HG03354 (cell line): ENCODE measurements at regions not wholly inside any gene's neighbourhood (a gene's known extent, or its start where the extent isn't known, plus 50 kb on each side); places are given as distances from the start of the nearest gene placed in this dataset.

Source experiments
- ATAC-seq: cut with Tn5 transposase; IDR thresholded peaks from one replicate; pipeline ENCODE4 v1.9.1; 2021; ENCODE audit warnings: mild to moderate bottlenecking; ENCODE audit not compliant: unreplicated experiment, poor library complexity, severe bottlenecking

DNA sequence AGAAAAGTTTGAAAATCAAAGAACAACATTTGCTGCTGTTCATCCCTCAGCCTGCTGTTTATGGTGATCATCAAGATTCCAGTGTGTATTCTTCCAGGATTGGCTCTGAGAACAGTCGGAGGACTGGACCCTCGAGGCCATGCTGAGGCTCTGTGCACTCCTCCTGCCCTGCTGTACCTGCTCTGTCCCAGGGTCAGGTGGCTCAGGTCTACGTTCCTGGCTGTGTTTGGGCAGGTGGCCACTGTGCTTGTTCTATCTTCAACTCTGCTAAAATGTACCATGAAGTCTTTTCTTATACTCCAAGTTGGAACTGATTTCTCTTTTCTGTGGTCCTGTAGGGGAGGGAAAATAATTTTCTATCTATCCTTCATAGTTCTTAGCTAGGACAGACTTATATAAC, 175.9 kb downstream of the RWDD3 start:
- no peak for ATAC-seq

DNA sequence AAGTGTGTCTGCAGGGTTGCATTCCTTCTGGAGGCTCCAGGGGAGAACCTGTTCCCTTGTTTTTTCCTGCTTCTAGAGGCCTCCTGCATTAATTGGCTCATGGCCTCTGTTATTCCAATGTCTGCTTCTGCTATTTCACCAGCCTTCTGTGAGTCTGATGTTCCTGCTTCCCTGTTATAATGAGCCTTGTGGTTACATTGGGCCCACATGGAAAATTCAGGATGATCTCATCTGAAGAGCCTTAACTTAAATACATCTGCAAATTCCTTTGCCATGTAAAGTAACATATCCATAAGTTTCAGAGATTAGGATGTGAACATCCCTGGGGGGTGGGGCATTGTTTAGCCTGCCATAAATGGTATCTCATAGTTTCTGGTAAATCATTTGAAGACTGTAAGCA, 181.1 kb downstream of the RWDD3 start:
- no peak for ATAC-seq

DNA sequence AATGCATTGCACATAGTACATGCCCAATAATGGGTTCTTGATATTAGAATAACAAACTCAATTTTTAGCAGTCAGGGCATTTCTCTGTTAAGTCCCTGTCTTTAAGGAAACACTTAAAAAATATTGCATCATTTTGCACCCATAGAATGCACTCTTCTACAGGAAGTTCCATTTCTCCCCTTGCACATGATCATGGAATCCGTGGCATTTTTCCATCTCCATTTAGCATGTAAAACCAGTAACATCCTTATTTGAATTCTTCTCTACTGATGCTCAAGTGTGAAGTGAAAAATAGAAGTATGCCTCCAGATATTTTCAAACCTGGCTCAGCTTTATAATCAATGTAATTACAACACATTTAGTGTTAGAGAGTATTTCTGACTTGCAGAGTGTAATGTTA, 192.8 kb downstream of the RWDD3 start:
- no peak for ATAC-seq

DNA sequence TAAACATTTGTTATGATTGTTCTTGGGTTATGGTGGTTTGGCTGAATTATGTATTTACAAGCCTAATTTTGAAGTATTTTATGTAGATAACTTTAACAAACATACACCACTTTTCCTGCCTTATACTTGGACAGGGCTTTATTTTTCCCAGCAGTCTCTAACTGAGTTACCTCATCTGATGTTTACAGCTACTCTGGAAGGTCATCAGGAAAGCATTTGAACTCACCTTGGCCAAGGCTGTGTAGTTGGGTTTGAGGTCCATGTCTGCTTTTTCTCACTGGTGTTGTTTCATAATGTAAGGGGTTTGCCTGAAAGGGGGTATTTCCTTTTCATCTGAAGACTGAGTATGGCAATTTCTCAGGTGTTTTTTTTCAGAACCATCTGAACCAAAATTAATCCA, 193.5 kb downstream of the RWDD3 start:
- no peak for ATAC-seq

DNA sequence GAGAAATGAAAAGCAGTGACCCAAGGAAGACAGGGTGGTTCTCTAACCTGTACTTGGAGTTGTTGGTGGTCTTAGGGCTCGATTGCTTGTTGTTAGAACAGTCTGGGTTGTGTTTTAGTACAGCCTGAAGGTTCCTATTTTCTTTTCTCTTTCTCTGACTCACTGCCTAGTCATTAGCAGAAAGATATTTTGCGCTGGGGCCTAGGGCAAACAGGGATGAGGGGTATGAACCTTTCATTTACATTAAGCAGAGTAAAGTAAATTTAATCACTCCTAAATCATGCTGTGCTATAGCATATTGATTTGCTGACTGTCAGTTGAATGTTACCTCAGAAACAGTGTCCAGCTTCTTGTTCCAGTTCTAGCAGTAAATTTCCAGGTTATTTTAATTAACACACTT, 197.2 kb downstream of the RWDD3 start:
- no peak for ATAC-seq

DNA sequence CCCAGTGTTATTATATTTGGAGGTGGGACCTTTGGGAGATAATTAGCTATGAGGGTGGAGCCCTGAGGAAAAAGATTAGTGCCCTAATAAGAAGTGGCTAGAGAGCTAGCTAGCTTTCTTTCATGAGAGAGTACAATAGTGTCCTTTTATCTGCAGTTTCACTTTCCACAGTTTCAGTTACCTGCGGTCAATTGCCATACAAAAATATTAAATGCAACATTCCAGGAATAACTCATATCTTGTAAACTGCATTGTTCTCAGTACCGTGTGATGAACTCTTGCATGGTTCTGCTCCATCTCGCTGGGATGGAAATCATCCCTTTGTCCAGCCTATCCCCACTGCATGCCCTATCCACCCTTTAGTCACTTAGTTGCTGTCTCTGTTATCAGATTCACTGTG, 201.6 kb downstream of the RWDD3 start:
- ATAC-seq: no peak

DNA sequence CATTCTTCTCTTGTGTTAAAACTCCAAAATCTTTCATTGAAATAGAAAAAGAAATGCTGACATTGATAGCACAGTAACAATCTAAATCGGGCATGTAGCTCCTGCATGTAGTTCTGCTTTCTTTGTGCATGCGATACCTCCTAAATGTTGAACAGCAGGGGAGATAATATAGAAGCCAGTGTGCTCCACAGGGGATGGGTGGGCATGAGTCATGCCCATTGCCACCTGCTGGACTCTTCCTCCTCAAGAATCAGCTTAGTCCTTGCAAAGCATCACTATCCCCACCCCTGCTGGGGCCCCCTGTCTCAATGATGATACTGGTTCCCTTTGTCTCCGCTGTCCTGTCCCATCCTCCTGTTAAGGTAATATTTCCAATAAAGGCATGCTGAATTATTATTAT, 203.0 kb downstream of the RWDD3 start:
- ATAC-seq: no peak

DNA sequence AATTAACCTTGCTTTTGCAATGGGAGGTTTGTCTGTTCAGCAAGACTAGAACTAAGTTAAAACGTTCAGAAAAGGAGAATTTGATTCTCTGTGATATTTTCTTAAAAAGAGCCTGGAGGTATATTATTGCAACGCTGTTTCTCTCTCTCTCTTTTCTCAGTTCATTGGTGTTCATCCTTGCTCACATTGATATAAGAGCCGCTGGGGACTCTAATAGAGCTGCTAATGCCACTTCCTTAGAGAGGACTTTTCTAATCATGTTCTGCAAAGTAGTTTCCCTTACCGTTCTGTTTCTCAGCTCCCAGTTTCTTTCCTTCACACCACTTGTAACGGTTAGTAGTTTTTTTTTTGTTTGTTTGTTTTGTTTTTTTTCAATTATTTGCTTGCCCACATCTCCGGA, 203.8 kb downstream of the RWDD3 start:
- no peak for ATAC-seq

DNA sequence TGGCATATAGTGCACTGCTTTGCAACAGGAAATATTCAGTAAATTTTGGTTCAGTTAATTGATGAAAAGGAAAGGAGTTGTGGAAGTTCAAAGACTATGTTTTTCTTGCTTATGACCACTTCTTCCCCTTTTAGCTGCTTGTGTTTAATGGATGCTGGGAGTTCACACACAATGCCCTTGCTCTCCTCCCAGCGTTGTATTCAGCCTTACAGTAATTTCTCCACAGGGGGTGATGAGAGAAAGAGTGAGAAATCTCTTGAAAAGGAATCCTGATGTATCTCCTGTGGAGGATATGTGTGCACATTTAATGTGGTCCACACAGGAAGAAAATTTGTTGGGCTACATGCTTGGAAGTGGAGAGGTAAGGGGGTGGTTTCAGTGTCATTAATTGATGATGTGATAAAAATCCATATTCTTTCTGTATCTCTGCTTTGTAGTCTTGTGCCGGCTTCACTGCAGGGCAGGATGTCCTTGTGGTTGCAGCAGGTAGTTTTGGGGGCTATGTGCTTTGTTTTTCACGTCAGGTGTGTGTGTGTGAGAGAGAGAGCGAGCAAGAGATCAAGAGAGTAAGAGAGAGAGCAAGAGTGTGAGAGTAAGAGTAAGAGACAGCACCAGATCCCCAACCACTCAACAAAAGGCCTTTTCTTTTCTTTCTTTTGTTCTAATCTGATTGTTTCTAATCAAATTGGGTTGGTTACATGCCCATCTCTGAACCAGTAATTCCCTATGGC, 204.4 kb downstream of the RWDD3 start:
- no peak for ATAC-seq

DNA sequence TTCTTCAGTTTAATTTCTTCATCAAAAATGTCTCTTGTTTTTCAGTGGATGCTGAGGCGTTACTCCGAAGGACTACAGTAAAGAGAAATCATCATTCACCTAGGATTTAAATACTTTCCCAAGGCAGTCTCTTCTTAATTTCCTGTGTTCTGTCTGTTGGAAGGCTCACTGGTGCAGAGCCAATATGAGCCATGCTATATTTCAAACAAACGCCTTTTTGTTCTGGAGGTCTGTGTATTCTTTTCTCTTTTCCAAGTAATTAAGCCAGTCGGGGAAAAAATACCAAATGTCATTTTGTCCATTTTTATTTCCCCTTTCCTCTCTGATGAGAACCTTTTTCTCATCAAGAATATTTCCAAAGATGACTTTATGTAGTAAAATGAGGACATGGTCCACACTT, 206.5 kb downstream of the RWDD3 start:
- no peak for ATAC-seq

DNA sequence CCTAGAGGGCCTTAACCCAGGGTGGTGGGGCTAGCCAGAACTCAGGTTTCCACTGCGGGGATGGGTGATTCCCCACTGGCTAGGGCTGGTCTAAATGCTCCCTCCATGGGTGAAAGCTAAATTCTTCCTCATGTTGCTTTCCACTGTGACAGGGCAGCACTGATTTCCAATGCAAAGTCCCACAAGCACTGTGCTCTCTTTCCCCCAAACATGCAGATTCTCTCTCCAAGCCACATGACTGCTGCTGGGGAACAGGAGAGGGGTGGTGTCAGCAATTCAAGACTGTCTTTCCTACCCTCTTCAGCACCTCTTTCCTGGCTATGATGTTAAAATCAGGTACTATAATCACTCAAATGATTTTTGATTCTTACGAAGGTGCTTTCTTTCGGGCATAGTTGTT, 215.5 kb downstream of the RWDD3 start:
- ATAC-seq: no peak

DNA sequence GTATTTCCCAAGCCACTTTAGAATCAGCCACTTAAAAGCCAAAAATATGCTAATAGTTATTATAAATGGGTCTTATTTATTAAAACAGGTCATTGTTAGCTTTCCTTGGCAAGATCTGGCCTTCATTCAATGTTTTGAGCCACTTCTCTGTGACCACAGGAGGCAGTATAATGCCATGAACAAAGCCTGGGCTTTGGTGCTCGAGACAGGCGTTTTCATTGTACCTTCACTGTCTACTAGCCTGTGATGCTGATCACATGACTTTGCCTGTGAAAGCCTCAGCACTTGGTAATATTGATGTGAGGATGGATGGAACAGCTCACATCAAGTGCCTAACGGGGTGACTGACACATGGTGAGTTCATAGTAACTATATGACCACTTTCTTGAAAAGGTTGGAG, 217.0 kb downstream of the RWDD3 start:
- no peak for ATAC-seq

DNA sequence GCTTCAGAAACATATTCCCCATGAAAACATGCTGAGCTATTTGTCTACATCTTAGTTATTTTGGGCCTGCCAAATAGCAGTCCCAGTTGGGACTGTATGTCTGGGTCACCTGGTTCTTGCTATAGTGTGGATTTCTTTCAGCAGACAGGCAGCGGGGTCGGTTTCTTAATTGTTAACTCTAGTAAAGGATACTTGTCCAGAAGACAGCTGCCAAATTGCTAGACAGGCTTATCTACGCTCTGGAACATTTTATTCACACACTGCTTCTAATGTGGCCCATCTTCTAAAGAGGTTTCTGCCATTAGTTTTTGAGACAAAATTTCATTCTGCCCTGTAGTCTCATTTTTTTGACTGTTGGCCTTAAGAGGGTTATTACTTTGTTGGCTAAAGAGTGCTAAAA, 217.9 kb downstream of the RWDD3 start:
- ATAC-seq: no peak

DNA sequence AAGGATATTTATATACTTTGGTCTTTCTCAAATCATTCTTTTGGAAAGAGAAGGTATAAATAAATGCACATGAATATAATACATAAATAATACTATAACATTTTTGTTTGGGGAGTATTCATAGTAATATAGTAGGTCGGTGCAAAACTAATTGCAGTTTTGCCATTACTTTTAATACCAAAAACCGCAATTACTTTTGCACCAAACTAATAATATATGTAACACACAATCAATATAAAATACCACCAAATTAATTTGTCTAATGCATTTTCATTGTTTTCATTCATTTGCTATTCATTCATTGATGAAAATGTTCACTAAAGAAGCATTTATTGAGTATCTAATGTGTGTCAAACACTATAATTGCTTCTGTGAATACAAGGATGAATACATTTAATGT, 219.0 kb downstream of the RWDD3 start:
- ATAC-seq: no peak

DNA sequence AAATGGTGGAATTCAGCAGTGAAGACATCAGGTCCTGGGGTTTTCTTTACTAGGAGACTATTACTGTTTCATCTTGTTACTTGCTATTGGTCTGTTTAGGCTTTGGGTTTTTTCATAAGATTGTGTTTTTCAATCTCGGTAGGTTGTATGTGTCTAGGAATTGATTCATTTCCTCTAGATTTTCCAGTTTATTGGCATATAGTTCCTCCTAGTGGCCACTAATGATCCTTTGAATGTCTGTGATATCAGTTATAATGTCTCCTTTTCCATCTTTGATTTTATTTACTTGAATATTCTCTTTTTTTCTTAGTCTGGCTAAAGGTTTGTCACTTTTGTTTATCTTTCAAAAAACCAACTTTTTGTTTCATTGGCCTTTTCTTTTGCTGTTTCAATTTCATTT, 233.0 kb downstream of the RWDD3 start:
- no peak for ATAC-seq

DNA sequence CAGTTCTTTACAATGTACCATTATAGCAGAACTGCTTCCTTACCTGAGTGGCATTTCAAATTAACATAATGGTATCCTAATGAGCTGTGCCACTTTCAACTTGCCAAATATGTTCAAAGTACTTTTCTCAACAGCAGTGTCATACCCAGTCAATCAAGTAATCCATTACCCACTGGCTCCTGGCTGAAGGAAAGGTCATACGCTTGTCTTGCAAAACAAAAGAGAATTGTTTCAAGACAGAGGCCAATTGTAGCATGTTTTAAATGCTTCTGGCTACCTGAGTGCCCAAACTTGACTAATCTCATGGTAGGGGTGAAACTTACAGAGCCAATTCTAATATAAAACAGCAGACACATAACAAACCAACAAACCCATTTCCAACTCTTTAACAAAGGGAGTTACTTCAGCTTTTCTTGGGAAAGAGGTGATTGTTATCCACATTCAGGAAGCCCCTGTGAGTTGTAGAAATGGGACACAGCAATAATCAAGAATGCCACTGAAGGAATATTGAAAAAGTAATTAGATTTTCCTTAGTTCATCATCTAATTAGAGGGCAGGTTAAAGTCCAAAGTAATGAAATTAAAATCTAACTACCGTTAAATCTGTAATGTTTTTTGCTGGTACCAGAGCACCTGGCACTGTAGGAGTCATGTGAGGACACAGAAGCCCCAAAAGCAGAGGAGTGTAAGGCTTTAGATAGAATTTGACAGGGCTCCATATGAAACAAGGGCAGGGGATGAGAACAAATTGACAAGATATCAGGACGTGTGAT, 241.9 kb downstream of the RWDD3 start:
- no peak for ATAC-seq

DNA sequence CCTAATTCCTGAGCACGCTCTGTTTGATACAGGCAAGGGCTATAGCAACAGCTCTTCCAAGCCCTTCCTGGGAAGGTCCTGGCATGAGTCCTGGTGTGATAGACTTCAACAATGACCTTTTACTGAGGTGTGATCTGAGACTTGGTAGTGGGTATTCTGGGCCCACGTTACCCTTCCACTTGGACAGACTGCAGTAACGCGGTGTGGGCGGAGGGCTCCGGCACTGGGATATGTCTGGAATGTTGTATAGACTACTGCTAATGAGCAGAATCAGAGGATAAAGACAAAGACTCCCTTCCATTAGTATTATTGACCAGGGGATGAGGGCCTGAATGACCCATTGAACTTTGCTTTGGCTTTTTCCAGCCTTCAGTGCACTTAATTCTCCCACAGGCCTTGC, 262.3 kb downstream of the RWDD3 start:
- no peak for ATAC-seq

DNA sequence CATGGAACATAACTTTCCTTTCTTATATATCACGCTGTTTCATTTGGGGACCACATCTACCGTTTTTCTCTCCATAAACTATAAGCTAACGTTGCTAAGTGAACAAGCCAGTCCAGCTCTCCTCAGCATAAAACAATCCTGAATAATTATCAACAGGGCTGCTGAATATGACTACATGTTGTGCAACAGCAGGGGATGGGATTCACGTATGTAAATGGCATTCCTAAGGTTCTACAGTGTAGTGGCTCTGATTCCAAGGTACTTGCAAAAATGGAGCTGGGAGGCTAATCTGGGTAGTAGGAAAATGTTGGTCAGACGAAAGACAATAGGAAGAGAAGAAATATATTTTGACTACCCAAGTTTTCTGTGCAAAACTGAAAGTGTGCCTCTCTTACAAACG, 262.8 kb downstream of the RWDD3 start:
- ATAC-seq: no peak

DNA sequence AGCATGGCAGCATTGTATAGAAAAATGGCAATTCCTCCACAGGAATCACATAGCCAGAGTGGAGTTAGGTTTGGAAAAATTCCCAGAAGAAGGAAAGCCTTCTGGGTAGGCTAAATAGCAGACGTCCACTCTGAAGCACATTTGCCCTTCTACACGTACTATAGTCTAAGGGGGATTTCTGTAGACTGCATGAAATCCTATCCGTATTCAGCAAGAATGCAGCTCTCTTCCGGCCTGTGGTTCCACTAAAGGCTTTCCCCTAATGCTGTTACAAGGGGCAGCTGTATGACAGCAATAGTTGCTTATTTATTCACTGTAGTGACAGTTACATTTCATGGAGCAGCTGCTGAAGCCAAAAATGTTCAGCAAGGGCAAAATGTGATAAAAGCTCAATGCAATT, 263.6 kb downstream of the RWDD3 start:
- no peak for ATAC-seq

DNA sequence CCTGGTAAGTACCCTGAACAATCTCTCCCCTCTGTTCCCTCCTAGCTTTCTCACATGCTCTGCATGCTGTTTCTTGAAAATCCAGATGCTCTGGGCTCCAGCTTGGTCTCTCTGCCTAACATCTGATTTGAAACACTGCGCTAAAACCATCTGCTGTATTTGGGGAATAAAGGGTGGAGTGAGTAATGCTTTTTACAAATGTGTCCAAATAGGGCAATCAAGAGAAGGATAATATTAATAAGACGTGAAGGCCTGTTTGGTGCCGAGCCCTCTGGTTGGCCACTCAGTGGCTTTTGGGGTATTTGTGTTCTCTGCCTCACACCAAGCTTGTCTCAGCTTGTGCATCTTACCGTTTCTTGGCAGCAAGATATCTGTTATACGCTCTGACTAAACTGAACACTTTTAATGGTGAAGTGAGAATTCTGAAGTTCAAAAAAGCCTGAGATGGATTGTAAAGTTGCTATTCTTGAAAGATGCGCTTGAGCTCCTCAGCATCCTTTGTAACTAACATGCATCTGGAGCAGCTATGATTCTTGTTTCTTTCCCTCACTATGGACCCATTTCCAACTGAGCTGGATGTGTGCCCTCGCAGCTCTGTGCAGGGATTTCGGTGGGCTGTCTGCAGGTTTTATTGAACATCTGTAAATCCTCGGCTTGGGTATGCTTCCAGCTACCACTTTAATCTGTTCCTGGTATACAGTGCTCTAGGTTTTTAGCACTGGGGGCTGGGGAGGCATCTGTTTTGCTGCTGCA, 269.4 kb downstream of the RWDD3 start:
- no peak for ATAC-seq

DNA sequence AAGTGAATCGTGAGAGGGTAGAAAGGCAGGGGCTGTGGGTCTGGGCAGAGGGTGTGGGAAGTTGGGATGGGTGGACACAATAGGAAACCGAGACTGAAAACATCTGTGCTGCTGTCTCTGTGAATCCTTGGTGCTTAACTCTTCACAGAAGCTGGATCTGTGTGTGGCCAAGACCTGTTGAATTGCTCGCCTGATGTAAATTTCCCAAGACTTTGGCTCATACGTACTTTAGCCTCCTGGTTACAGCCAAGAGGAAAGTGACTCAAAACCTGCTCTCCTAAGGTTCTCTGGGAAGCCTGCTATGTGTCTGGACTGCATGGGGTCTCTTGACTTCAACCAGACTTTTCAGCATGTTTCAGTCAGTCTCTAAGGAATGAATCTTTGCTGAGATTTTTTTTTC, 270.3 kb downstream of the RWDD3 start:
- no peak for ATAC-seq
